DOHH2 (cell line): ENCODE measurements at regions not wholly inside any gene's neighbourhood (a gene's known extent, or its start where the extent isn't known, plus 50 kb on each side); places are given as distances from the start of the nearest gene placed in this dataset.

Experiments
- H3F3A ChIP-seq: fragments of 200-600 bp; sonication (generic), shearing (Covaris generic); 2 replicates; pipeline ENCODE4 v1.6.0; 2016; ENCODE audit warnings: antibody characterized with exemption, mild to moderate bottlenecking; ENCODE audit not compliant: control insufficient read depth, insufficient read depth
- H3K27ac ChIP-seq: fragments of 200-600 bp; sonication (generic); 2 replicates; pipeline ENCODE4 v1.5.1; 2014; ENCODE audit warnings: low read depth, mild to moderate bottlenecking, low read length, moderate library complexity
- H3K27me3 ChIP-seq: fragments of 200-600 bp; sonication (generic); 2 replicates; pipeline ENCODE4 v1.6.1; 2014; ENCODE audit warnings: mild to moderate bottlenecking, low read length, mixed read lengths; ENCODE audit not compliant: control insufficient read depth
- H3K36me3 ChIP-seq: fragments of 200-600 bp; sonication (generic); 2 replicates; pipeline ENCODE4 v1.6.1; 2014; ENCODE audit warnings: mild to moderate bottlenecking, low read length, moderate library complexity, mixed read lengths; ENCODE audit not compliant: control insufficient read depth
- H3K4me1 ChIP-seq: fragments of 200-600 bp; sonication (generic); 2 replicates; pipeline ENCODE4 v1.6.1; 2014; ENCODE audit warnings: mild to moderate bottlenecking, low read length, mixed read lengths; ENCODE audit not compliant: control insufficient read depth
- H3K4me2 ChIP-seq: fragments of 200-600 bp; sonication (generic); 2 replicates; pipeline ENCODE4 v1.6.0; 2014; ENCODE audit warnings: mild to moderate bottlenecking, low read length, moderate library complexity
- H3K4me3 ChIP-seq: fragments of 200-600 bp; sonication (generic); 2 replicates; pipeline ENCODE4 v1.5.1; 2014; ENCODE audit warnings: mild to moderate bottlenecking, low read length, mixed read lengths
- H3K79me2 ChIP-seq: fragments of 200-600 bp; sonication (generic); 2 replicates; pipeline ENCODE4 v1.6.1; 2014; ENCODE audit warnings: mild to moderate bottlenecking, low read length, mixed read lengths; ENCODE audit not compliant: control insufficient read depth
- H3K9me2 ChIP-seq: fragments of 200-600 bp; sonication (generic); replicated peaks from 2 replicates; pipeline ENCODE4 v1.6.1; 2014; ENCODE audit warnings: mild to moderate bottlenecking, low read length, mixed read lengths; ENCODE audit not compliant: control insufficient read depth
- H3K9me3 ChIP-seq: fragments of 200-600 bp; sonication (generic); 2 replicates; pipeline ENCODE4 v1.6.1; 2014; ENCODE audit warnings: antibody characterized with exemption, low read length, mixed read lengths; ENCODE audit not compliant: control insufficient read depth, insufficient read depth
- H4K20me1 ChIP-seq: fragments of 200-600 bp; sonication (generic); 2 replicates; pipeline ENCODE4 v1.6.0; 2014; ENCODE audit warnings: low read depth, mild to moderate bottlenecking, antibody characterized with exemption, low read length, moderate library complexity; ENCODE audit not compliant: control insufficient read depth, insufficient read depth
- EZH2phosphoT487 ChIP-seq: fragments of 200-600 bp; sonication (generic); IDR thresholded peaks from 2 replicates; pipeline ENCODE4 v1.6.1; 2017; ENCODE audit warnings: borderline replicate concordance, mild to moderate bottlenecking, antibody characterized with exemption, low read length, moderate library complexity, mixed read lengths
- TF ChIP-seq, protein P1 (sequence below): fragments of 200-600 bp; sonication (generic); IDR thresholded peaks from one replicate; pipeline ENCODE4 v1.5.1; 2014; ENCODE audit warnings: antibody characterized with exemption, mild to moderate bottlenecking, low read depth, low read length; ENCODE audit not compliant: poor library complexity, severe bottlenecking

DNA sequence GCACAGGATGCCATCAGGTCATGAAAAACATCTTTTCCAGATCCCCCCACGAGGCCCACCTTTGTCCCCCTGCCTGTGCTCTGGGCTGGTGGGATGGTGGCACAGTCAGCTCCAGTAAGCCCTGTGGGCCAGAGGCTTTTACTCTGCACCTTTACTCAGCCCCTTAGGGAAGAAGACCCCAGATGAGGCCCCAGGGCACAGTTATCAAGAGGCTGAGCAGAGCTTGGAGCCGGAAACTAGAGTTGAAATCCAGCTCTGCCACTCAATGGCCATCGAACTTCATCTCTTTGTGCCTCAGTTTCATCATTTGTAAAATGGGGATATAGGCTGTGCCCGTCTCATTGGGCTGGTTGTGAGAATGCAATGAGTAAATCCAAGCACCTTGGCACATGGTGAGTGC, 81.7 kb upstream of the TOX2 start:
- Histone ChIP-seq H3K27me3 (no peaks in the 10 kb centered on the region), H3K4me1 (no peaks in the 10 kb centered on the region), H3K4me3 (no peak overlapping the region), H3F3A (no peaks in the 10 kb centered on the region), H4K20me1 (no peaks in the 10 kb centered on the region), H3K4me2 (no peak overlapping the region), H3K9me2 (no peaks in the 10 kb centered on the region), H3K9me3 (no peaks in the 10 kb centered on the region), H3K79me2 (no peaks in the 10 kb centered on the region), H3K27ac (no peak overlapping the region), H3K36me3 (no peaks in the 10 kb centered on the region)
- TF ChIP-seq EZH2phosphoT487: no peak
- TF ChIP-seq, protein P1, sequence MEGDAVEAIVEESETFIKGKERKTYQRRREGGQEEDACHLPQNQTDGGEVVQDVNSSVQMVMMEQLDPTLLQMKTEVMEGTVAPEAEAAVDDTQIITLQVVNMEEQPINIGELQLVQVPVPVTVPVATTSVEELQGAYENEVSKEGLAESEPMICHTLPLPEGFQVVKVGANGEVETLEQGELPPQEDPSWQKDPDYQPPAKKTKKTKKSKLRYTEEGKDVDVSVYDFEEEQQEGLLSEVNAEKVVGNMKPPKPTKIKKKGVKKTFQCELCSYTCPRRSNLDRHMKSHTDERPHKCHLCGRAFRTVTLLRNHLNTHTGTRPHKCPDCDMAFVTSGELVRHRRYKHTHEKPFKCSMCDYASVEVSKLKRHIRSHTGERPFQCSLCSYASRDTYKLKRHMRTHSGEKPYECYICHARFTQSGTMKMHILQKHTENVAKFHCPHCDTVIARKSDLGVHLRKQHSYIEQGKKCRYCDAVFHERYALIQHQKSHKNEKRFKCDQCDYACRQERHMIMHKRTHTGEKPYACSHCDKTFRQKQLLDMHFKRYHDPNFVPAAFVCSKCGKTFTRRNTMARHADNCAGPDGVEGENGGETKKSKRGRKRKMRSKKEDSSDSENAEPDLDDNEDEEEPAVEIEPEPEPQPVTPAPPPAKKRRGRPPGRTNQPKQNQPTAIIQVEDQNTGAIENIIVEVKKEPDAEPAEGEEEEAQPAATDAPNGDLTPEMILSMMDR: no peak

DNA sequence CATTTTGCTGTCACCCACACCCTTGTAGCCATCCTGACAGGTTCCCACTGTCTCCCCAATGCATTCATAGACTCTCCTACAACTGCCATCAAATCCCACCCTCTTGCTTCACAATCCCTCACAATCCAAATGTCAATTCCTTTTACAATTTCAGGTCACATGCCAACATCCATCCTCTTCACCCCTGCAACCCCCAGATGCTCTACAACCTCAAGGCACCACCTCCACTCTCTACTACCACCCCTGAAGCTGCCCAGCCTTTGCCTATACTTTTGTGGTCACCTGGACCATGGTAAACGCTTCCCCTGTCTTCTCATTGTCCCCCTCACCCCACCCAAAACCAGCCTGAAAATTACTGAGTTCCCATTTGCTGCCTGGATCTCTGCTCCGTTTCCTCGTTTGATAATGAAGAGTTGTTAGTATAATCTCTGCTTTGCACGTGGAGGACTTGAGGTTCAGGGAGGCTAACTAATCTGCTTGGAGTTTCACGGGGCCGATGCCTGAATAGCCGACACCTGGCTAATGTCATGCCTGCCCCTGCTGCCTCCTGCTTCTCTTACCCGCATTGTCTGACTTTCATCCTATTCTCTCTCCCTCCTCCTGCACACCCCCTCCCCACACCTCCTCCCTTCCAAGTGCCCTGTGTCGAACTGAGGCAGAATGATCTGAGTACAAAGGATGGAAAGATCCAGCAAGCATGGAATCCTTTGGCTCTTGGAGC, 82.4 kb upstream of the TOX2 start:
- no peaks in the 10 kb centered on the region for H3K36me3 ChIP-seq
- no peak overlapping the region for H3K27ac ChIP-seq
- no peak for TF ChIP-seq EZH2phosphoT487
- TF ChIP-seq, protein P1: no peak
- H4K20me1 ChIP-seq: no peaks in the 10 kb centered on the region
- H3K4me2 ChIP-seq: no peak overlapping the region
- no peaks in the 10 kb centered on the region for H3K79me2 ChIP-seq
- no peaks in the 10 kb centered on the region for H3K9me2 ChIP-seq
- no peaks in the 10 kb centered on the region for H3K27me3 ChIP-seq
- no peaks in the 10 kb centered on the region for H3K9me3 ChIP-seq
- H3K4me1 ChIP-seq: no peaks in the 10 kb centered on the region
- H3F3A ChIP-seq: no peaks in the 10 kb centered on the region
- H3K4me3 ChIP-seq: no peak overlapping the region

DNA sequence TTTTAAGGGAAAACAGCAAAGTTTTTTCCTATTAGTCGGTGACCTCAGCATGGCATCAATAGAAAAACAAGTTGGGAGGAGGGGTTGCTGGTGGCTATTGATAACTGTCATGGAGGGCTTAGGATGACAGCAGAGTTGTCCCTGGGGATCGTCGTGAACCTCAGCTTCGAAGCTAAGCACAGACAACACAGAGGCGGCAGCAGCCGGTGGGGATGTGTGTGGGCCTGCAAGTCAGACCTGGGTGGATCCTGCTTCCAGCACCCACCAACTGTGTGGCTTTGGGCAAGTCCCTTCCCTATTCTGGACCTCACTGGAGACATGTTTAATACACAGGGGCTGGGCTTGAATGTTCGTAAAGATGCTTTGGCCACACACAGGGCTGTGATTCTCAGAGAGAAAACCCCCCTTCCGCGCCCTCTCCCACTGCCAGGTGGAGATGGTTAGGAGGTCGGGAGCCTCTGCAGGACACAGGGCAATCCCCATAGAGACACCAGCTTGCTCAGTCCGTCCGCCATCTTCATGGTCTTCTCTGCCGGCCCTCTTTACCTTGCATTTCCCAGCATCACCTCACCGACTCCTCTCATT, 83.1 kb upstream of the TOX2 start:
- Histone ChIP-seq H3K9me2 (no peaks in the 10 kb centered on the region), H3K27me3 (0 out of 2 replicates have a peak, but pooled peaks cover 2% of the 10 kb centered on the region), H3K4me1 (no peaks in the 10 kb centered on the region), H4K20me1 (no peaks in the 10 kb centered on the region), H3K36me3 (no peaks in the 10 kb centered on the region), H3K4me2 (no peak overlapping the region), H3K4me3 (no peak overlapping the region), H3K79me2 (no peaks in the 10 kb centered on the region), H3K9me3 (no peaks in the 10 kb centered on the region; the same call in 1 of the 2 replicates), H3F3A (no peaks in the 10 kb centered on the region), H3K27ac (no peak overlapping the region)
- TF ChIP-seq, protein P1: no peak
- TF ChIP-seq EZH2phosphoT487: no peak
